Panc1 (cell line): ENCODE measurements at regions not wholly inside any gene's neighbourhood (a gene's known extent, or its start where the extent isn't known, plus 50 kb on each side); places are given as distances from the start of the nearest gene placed in this dataset.

Experiments used
- CTCF ChIP-seq: fragments of 450-650 bp; IDR thresholded peaks from 2 replicates; pipeline ENCODE4 v1.5.1; 2017; ENCODE audit warnings: mild to moderate bottlenecking
- POLR2AphosphoS5 ChIP-seq: IDR thresholded peaks from 2 replicates; pipeline ENCODE4 v1.6.1; 2012; ENCODE audit warnings: mild to moderate bottlenecking, low read depth, low read length, moderate library complexity
- REST ChIP-seq, 2 experiments: IDR thresholded peaks; 2 replicates each; pipeline ENCODE4 v1.6.1; 2011 to 2012; ENCODE audit warnings: low read depth in 2 of 2, control low read depth in 1 of 2, low read length in 1 of 2, mild to moderate bottlenecking in 1 of 2, moderate library complexity in 1 of 2; ENCODE audit not compliant: insufficient read depth in 1 of 2
- SIN3A ChIP-seq: IDR thresholded peaks from 2 replicates; pipeline ENCODE4 v1.6.1; 2012; ENCODE audit warnings: low read depth, mild to moderate bottlenecking, low read length, moderate library complexity, borderline replicate concordance; ENCODE audit not compliant: insufficient read depth

- TF ChIP-seq CTCF (no peak), SIN3A (no peak), POLR2AphosphoS5 (no peak), REST (IDR thresholded peaks at IDR 0.05; ENCODE audit: insufficient read depth in 1 of 2, low read depth in 2 of 2, low read length in 1 of 2) (no peak)
Observed at GRCh38 chr3:158026236-158026635, 80.0 kb downstream of the SHOX2 start.
